ENCODE measurements at regions not wholly inside any gene's neighbourhood (a gene's known extent, or its start where the extent isn't known, plus 50 kb on each side); places are given as distances from the start of the nearest gene placed in this dataset.

DNA sequence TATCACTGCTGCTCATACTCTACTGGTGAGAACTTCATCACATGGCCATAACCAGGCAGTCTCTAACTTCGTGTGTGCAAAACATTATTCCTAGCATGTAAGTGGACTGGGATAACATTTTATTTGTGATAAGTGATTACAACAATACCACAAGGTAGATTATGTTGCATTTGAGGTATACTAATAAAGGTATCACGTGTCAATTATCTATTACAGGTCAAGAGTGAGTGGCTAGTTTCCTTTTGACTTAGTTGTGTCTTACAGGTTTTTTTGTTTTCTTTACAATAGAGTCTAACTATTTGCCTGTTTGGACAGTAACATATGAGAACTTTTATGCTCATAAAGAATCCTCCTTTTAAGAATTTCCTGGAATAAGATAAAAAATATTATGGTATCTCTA lies 67.2 kb upstream of the DSC1 start (continued):
- TF ChIP-seq, protein P1, sequence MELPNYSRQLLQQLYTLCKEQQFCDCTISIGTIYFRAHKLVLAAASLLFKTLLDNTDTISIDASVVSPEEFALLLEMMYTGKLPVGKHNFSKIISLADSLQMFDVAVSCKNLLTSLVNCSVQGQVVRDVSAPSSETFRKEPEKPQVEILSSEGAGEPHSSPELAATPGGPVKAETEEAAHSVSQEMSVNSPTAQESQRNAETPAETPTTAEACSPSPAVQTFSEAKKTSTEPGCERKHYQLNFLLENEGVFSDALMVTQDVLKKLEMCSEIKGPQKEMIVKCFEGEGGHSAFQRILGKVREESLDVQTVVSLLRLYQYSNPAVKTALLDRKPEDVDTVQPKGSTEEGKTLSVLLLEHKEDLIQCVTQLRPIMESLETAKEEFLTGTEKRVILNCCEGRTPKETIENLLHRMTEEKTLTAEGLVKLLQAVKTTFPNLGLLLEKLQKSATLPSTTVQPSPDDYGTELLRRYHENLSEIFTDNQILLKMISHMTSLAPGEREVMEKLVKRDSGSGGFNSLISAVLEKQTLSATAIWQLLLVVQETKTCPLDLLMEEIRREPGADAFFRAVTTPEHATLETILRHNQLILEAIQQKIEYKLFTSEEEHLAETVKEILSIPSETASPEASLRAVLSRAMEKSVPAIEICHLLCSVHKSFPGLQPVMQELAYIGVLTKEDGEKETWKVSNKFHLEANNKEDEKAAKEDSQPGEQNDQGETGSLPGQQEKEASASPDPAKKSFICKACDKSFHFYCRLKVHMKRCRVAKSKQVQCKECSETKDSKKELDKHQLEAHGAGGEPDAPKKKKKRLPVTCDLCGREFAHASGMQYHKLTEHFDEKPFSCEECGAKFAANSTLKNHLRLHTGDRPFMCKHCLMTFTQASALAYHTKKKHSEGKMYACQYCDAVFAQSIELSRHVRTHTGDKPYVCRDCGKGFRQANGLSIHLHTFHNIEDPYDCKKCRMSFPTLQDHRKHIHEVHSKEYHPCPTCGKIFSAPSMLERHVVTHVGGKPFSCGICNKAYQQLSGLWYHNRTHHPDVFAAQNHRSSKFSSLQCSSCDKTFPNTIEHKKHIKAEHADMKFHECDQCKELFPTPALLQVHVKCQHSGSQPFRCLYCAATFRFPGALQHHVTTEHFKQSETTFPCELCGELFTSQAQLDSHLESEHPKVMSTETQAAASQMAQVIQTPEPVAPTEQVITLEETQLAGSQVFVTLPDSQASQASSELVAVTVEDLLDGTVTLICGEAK (IDR thresholded peaks at IDR 0.05): no peak
- TF ChIP-seq, protein P1 (CRISPR knock-in tag; IDR thresholded peaks at IDR 0.05): no peak
- TF ChIP-seq SP1 (CRISPR knock-in tag; IDR thresholded peaks at IDR 0.05): no peak

Data from K562 (cell line).